ENCODE measurements at regions not wholly inside any gene's neighbourhood (a gene's known extent, or its start where the extent isn't known, plus 50 kb on each side); places are given as distances from the start of the nearest gene placed in this dataset.
"Not testable (repeated sequence)": the region's sequence is repeated elsewhere in the genome, so short reads cannot be mapped to it uniquely, and the experiment has no call there.

- Mint-ChIP-seq H3K9me3 (no peaks in the 10 kb centered on the region), H3K27ac (no peak overlapping the region), H3K4me1 (no peaks in the 10 kb centered on the region), H3K27me3 (peaks cover 4% of the 10 kb centered on the region), H3K36me3 (no peaks in the 10 kb centered on the region), H3K4me3 (no peak overlapping the region)
- CTCF ChIA-PET: no interaction called here
- DNase-seq: no peak
Observed at GRCh38 chr7:115293628-115294240, 371.8 kb downstream of the MDFIC start.

DNA sequence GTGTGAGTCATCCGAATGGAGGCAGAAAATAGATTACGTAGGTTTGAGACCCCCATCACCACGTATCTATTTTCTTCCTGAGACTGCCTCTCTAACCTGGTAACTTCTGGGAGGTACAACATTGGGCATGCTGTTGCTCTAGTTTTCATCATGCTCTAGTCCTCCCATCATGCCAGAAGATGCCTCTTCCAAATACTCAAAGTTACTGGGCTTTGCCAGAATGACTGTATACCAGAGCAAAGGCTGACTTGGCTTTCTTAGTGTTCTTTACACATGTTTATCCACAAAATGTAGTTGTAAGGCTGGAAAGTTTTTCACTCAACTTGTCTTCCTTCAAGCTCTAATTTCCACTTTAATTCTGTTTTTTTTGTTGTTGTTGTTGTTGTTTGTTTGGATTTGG is 370.5 kb downstream of the MDFIC start:
- no peaks in the 10 kb centered on the region for H3K9me3 Mint-ChIP-seq
- peaks cover 4% of the 10 kb centered on the region for H3K27me3 Mint-ChIP-seq
- no peak for DNase-seq
- H3K36me3 Mint-ChIP-seq: no peaks in the 10 kb centered on the region
- no peaks in the 10 kb centered on the region for H3K4me1 Mint-ChIP-seq
- H3K4me3 Mint-ChIP-seq: no peak overlapping the region
- CTCF ChIA-PET: no interaction called here
- H3K27ac Mint-ChIP-seq: no peak overlapping the region

GRCh38 chr7:115289971-115290370 is 368.1 kb downstream of the MDFIC start:
- Mint-ChIP-seq H3K4me3 (no peak overlapping the region), H3K9me3 (no peaks in the 10 kb centered on the region), H3K36me3 (no peaks in the 10 kb centered on the region), H3K27ac (no peak overlapping the region), H3K4me1 (no peaks in the 10 kb centered on the region), H3K27me3 (peaks cover 7% of the 10 kb centered on the region)
- DNase-seq: no peak
- CTCF ChIA-PET: no interaction called here

DNA sequence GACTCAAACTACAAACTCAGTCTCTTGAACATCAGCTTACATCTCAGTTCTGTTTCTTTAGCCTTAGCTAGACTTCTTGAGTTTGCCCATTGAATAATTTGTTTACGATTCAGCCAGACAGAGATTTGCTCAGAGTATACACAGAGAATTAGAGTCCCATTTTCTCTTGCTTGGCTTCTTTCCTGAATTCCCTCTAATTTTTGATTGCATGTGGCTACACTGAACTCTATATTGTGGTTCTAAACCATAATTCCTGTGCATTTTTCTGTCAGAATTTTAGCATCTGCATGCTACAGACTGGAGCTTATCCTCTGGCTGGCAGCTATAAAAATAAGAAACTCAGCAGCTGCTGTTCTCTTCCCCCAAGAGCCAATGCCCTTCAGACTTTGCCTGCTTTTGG is 354.9 kb downstream of the MDFIC start:
- no peak overlapping the region for H3K4me3 Mint-ChIP-seq
- H3K36me3 Mint-ChIP-seq: no peaks in the 10 kb centered on the region
- DNase-seq: no peak
- no peaks in the 10 kb centered on the region for H3K27me3 Mint-ChIP-seq
- no peaks in the 10 kb centered on the region for H3K4me1 Mint-ChIP-seq
- CTCF ChIA-PET: no interaction called here
- no peaks in the 10 kb centered on the region for H3K9me3 Mint-ChIP-seq
- H3K27ac Mint-ChIP-seq: no peak overlapping the region

DNA sequence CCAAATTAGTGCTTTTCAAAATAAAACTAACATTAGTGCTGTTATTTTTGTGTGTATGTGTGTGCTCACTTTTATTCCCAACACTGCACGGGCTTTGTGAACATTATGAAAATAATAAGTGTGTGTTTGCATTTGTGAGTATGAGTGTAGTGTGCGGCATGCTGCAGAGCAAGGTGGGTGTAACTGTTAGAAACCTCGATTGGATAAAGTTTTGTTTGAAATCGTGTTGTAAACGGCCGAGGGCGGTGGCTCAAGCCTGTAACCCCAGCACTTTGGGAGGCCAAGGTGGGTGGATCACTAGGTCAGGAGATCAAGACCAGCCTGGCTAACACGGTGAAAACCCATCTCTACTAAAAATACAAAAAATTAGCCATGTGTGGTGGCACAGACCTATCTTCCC is 352.0 kb downstream of the MDFIC start:
- DNase-seq, H3K4me1 Mint-ChIP-seq, H3K36me3 Mint-ChIP-seq, CTCF ChIA-PET, H3K27ac Mint-ChIP-seq, H3K27me3 Mint-ChIP-seq, H3K4me3 Mint-ChIP-seq, H3K9me3 Mint-ChIP-seq: not testable (repeated sequence)

DNA sequence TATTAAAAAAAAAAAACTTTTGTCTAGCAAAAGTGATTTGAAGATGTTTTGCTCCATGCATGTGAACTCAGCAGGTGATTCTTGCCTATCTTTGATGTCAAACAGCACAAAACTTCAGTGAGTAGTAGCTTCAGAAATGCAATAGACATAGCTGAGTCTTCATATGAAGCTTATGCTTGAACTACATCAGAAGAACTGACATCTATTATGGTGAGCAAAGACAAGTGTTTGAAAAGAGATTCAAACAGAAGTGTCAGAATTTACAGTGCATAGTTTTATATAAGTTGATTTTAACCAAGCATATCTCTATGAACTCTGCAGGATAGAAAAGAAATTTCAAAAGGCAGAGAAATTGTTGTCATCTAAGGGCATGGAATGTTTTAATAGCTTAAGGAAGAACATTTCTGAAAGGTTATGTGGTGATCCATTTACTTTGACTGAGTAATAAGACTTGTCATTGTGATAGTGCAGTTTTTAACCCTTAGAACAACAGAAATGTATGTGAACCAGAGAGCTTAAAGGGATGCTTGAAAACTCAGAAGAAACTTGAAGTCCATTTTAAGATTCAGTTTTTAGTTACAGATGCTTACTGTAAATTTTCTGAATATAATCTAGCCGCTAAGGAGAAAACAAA is 351.4 kb downstream of the MDFIC start:
- H3K9me3 Mint-ChIP-seq: no peaks in the 10 kb centered on the region
- CTCF ChIA-PET: no interaction called here
- no peaks in the 10 kb centered on the region for H3K27me3 Mint-ChIP-seq
- DNase-seq: no peak
- no peaks in the 10 kb centered on the region for H3K36me3 Mint-ChIP-seq
- no peak overlapping the region for H3K27ac Mint-ChIP-seq
- no peaks in the 10 kb centered on the region for H3K4me1 Mint-ChIP-seq
- H3K4me3 Mint-ChIP-seq: no peak overlapping the region

DNA sequence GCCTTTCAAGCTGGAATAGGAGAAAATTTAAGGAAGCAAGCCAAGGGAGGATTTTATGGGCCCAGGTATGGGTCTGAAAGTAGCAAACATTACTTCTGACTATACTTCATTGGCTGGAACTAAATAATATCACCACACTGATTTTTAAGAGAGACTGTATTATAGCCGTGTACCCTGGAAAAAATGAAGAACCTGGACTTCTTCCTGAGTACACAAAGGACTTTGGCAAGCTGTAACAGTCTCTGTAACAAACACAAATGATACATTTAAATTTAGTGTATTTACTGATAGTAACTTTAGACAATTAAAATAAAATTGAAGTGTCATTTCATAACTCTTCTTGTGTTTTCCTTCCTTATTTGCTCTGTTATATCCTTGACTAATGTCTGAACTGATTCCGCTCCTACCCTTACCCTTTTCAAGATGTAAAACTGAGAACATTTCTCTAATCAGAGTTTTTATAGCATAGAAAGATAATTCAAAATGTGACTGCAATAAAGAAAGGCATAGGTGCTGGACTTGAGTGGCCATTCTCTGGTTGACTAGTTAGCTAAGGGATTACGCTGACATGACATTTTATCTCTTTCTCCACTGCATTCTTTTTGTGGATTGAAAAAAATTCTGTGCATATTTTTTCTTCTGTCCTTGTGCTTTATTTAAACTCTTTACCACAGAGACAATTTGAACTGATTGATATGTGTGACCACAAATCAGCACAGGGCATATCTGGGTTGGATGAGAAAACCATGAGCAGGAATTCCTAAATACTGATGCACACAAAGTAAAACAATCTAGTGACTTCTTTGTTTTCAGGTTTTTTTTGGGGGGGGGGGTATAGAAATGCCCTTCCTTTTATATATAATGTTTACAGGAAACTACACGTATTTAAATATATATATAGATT is 349.7 kb downstream of the MDFIC start:
- Mint-ChIP-seq H3K4me1 (no peaks in the 10 kb centered on the region), H3K27ac (no peak overlapping the region), H3K36me3 (no peaks in the 10 kb centered on the region), H3K9me3 (no peaks in the 10 kb centered on the region), H3K27me3 (no peaks in the 10 kb centered on the region), H3K4me3 (no peak overlapping the region)
- DNase-seq: no peak
- CTCF ChIA-PET: interaction anchor here (0.7 kb wide), 1 partner anchor 496 kb away, joined by 3 read pairs; no protein-coding TSS in a partner anchor

DNA sequence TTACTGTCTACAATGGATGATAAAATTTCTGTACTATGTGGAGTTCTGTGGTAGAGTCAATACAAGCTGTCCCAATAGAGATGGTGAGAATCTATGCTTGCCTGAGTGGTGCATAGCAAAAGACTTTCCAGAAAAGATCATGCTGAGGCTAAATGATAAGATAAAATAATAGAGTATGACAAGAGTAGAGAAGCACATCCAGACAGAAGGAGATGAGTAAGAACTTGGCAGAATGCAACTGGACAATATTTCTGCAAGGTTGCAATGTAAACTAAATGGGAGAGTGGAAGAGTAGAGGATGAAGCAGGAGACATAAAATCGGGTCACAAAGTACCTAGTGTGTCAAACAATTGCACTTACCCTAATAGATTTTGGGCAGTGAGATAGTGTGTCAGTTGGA is 347.6 kb downstream of the MDFIC start:
- Mint-ChIP-seq H3K4me1 (no peaks in the 10 kb centered on the region), H3K27me3 (peaks cover 3% of the 10 kb centered on the region), H3K27ac (no peak overlapping the region), H3K9me3 (no peaks in the 10 kb centered on the region), H3K4me3 (no peak overlapping the region), H3K36me3 (no peaks in the 10 kb centered on the region)
- CTCF ChIA-PET: no interaction called here
- DNase-seq: no peak

GRCh38 chr7:115267503-115267902 is 345.6 kb downstream of the MDFIC start:
- Mint-ChIP-seq H3K36me3 (no peaks in the 10 kb centered on the region), H3K4me3 (no peak overlapping the region), H3K27ac (no peak overlapping the region), H3K4me1 (no peaks in the 10 kb centered on the region), H3K27me3 (peaks cover 3% of the 10 kb centered on the region), H3K9me3 (no peaks in the 10 kb centered on the region)
- CTCF ChIA-PET: no interaction called here
- DNase-seq: no peak

DNA sequence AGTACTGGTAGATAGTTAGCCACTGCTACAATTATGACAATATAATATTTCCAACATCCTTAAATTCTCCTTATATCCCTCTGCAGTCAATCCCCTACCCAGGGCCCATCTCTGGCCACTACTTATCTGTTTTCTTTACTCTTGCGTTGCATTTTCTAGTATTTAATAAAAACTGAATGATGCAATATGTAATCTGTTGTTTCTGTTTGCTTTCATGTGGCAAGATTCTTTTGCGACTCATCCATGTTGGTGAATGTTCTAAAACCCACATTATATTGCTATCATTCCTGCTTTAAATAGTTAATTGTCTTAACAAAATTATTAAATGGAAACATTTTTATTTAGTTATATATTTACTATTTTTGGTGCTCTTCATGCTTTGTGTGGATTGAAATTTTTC is 338.5 kb downstream of the MDFIC start:
- H3K36me3 Mint-ChIP-seq: no peaks in the 10 kb centered on the region

GRCh38 chr7:115252461-115252860 is 330.6 kb downstream of the MDFIC start:
- CTCF ChIA-PET: no interaction called here
- Mint-ChIP-seq H3K36me3 (no peaks in the 10 kb centered on the region), H3K4me1 (no peaks in the 10 kb centered on the region), H3K27ac (no peak overlapping the region), H3K4me3 (no peak overlapping the region), H3K9me3 (no peaks in the 10 kb centered on the region), H3K27me3 (no peaks in the 10 kb centered on the region)
- no peak for DNase-seq

More for the DNA sequence above, 338.5 kb downstream of the MDFIC start:
- no peak overlapping the region for H3K4me3 Mint-ChIP-seq
- CTCF ChIA-PET: no interaction called here
- DNase-seq: no peak
- no peaks in the 10 kb centered on the region for H3K9me3 Mint-ChIP-seq
- H3K27ac Mint-ChIP-seq: no peak overlapping the region
- H3K27me3 Mint-ChIP-seq: peaks cover 3% of the 10 kb centered on the region
- H3K4me1 Mint-ChIP-seq: no peaks in the 10 kb centered on the region

- Mint-ChIP-seq H3K36me3 (no peaks in the 10 kb centered on the region), H3K9me3 (no peaks in the 10 kb centered on the region), H3K27ac (no peak overlapping the region), H3K27me3 (no peaks in the 10 kb centered on the region), H3K4me1 (no peaks in the 10 kb centered on the region), H3K4me3 (no peak overlapping the region)
- DNase-seq: no peak
- CTCF ChIA-PET: no interaction called here
Observed at GRCh38 chr7:115249080-115249479, 327.2 kb downstream of the MDFIC start.

- no peak for DNase-seq
- no peaks in the 10 kb centered on the region for H3K36me3 Mint-ChIP-seq
- CTCF ChIA-PET: interaction anchor here (0.5 kb wide), 1 partner anchor 239 kb away, joined by 3 read pairs; no protein-coding TSS in a partner anchor
- no peak overlapping the region for H3K27ac Mint-ChIP-seq
- no peak overlapping the region for H3K4me3 Mint-ChIP-seq
- H3K27me3 Mint-ChIP-seq: peaks cover 7% of the 10 kb centered on the region
- H3K4me1 Mint-ChIP-seq: no peaks in the 10 kb centered on the region
- H3K9me3 Mint-ChIP-seq: peaks cover 2% of the 10 kb centered on the region
Observed at GRCh38 chr7:115241151-115241550, 319.3 kb downstream of the MDFIC start.

DNA sequence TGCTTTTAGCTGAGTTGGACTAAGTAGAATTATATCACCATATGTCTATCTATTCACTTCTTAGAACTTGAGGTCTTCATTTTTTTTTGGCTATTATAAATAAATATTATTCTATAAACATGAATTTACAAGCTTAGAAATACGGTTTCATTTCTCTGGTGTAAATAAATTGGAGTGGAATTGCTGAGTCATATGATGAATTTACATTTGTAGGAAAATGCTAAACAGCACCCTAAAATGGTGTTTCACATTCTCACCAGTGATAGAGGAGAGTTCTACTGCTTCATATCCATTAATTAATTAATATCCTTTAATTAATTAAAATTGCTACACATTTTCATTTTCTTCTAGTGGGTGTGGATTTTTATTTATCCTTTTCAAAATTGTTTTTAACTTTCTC is 318.3 kb downstream of the MDFIC start:
- CTCF ChIA-PET: no interaction called here
- no peak overlapping the region for H3K4me3 Mint-ChIP-seq
- no peak for DNase-seq
- H3K4me1 Mint-ChIP-seq: no peaks in the 10 kb centered on the region
- H3K27ac Mint-ChIP-seq: no peak overlapping the region
- H3K36me3 Mint-ChIP-seq: no peaks in the 10 kb centered on the region
- H3K27me3 Mint-ChIP-seq: peaks cover 7% of the 10 kb centered on the region
- H3K9me3 Mint-ChIP-seq: peaks cover 2% of the 10 kb centered on the region

DNA sequence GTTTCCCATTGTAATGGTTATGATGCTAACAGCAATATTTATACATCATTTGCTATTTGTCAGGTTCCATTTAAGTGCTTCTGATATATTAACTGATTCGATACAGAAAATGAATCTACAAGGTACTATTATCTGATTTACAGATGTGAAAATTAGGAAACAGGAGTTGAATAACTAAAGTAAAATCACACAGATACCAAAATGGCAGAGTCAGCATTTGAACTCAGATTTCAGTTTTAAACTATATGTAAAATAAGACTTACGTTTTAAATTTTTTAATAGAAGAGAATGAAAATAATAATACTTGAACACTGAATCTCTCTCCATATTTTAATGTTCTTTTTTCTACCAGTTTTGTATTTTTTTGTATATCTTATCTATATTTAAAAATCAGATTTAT is 313.2 kb downstream of the MDFIC start:
- DNase-seq: no peak
- Mint-ChIP-seq H3K27ac (no peak overlapping the region), H3K27me3 (peaks cover 5% of the 10 kb centered on the region), H3K9me3 (no peaks in the 10 kb centered on the region), H3K36me3 (no peaks in the 10 kb centered on the region), H3K4me1 (peaks cover 9% of the 10 kb centered on the region), H3K4me3 (no peak overlapping the region)
- CTCF ChIA-PET: interaction anchor here (0.6 kb wide), 1 partner anchor 470 kb away, joined by 3 read pairs; no protein-coding TSS in a partner anchor

Data from activated naive CD4-positive, alpha-beta T cell treated with anti-CD3 and anti-CD28 coated beads, Interleukin-2, amount 10 ng/mL, durations not matched to agents 7 days and 5 days (primary cell).